Pancreas (tissue), 10 donors: ENCODE measurements at regions not wholly inside any gene's neighbourhood (a gene's known extent, or its start where the extent isn't known, plus 50 kb on each side); places are given as distances from the start of the nearest gene placed in this dataset.
"Not testable (repeated sequence)": the region's sequence is repeated elsewhere in the genome, so short reads cannot be mapped to it uniquely, and the experiment has no call there.

Source experiments
- ATAC-seq, 4 donors: fragments of 200-7000 bp; cut with Tn5 transposase; one replicate each; pipeline versions ENCODE4 v1.8.0 to v1.9.1; 2020; ENCODE audit warnings: mild to moderate bottlenecking in 4 of 4, moderate library complexity in 4 of 4
- DNase-seq, 6 donors: peaks; one replicate each; pipeline ENCODE4 v3.0.0-alpha.2; 2020
- FAIRE-seq: peaks from 2 replicates; lab custom pipeline; 2012; peaks lifted over from hg19 to GRCh38; lab: Jason Lieb, UNC
- H3K27ac ChIP-seq, 4 donors: fragments of 200-600 bp; sonication (generic); 1 replicate in 3 of 4; 2 replicates in 1 of 4; pipeline versions ENCODE4 v1.5.0 to v1.8.0; 2020
- H3K27me3 ChIP-seq, 4 donors: fragments of 200-600 bp; one replicate each; pipeline ENCODE4 v1.8.0; 2021
- H3K36me3 ChIP-seq, 3 donors: fragments of 200-600 bp; sonication (generic) in 1 of 3; one replicate each; pipeline versions ENCODE4 v1.5.0 to v1.8.0; 2020 to 2021
- H3K4me1 ChIP-seq, 3 donors: fragments of 200-600 bp; one replicate each; pipeline ENCODE4 v1.8.0; 2021
- H3K4me3 ChIP-seq, 4 donors: fragments of 200-600 bp; sonication (generic) in 2 of 4; one replicate each; pipeline versions ENCODE4 v1.5.0 to v1.8.0; 2020 to 2021
- H3K9me3 ChIP-seq, 4 donors: fragments of 200-600 bp; one replicate each; pipeline ENCODE4 v1.8.0; 2021
- CTCF ChIP-seq, 4 donors: fragments of 200-600 bp; sonication (generic) in 3 of 4; IDR thresholded peaks; one replicate each; pipeline versions ENCODE4 v1.5.0 to v1.8.0; 2021; ENCODE audit warnings: antibody characterized with exemption in 4 of 4
- WGBS, 2 donors: extraction: QIAGEN DNeasy Blood & Tissue Kit; methylation state at CpG; one replicate each; pipeline ENCODE4 v1.1.7; 2013; 5-methylcytosine and 5-hydroxymethylcytosine counted together
- intact Hi-C, 3 donors: fragments of 100-400 bp; cut with DNase I; formaldehyde crosslinking; loops; one replicate each; pipeline versions ENCODE4 v1.11.1 to v1.14.2; 2022
- donor health status: healthy with polysubstance abuse.
- donor health status: DM: no; HTN: no; CAD: no; lungs with moderate emphysema.
- donor health status: DM: no; HTN: no; CAD: no.
- donor health status: control.
- donor health status: control.
- donor health status: Bipolar disorder and iron deficiency.
- donor health status: DM: yes; HTN: yes; CAD: no.
- donor health status: DM: no; HTN: no; CAD: no.
- donor health status: DM: no; HTN: no; CAD: no.
- donor health status: DM: yes; HTN: yes; CAD: no.

- Histone ChIP-seq H3K27ac (no peak overlapping the region), H3K4me3 (no peak overlapping the region), H3K9me3 (no peaks in the 10 kb centered on the region), H3K27me3 (no peaks in the 10 kb centered on the region), H3K36me3 (no peaks in the 10 kb centered on the region), H3K4me1 (peaks cover 0 to 7% (median 0%) of the 10 kb centered on the region in 3 donors)
- no peak for TF ChIP-seq CTCF (IDR thresholded peaks at IDR 0.05)
- no peak for FAIRE-seq
- intact Hi-C loops, result no loop called here
- DNase-seq, result no peak
- no peak for ATAC-seq
- 35 to 46% methylated on average over 2 of the region's 2 CpGs for WGBS, 2 donors
Observed at GRCh38 chr2:187890690-187891089, 336.5 kb upstream of the TFPI start.

GRCh38 chr2:187900021-187900420 lies 345.8 kb upstream of the TFPI start:
- Histone ChIP-seq H3K27me3 (no peaks in the 10 kb centered on the region), H3K4me1 (no peaks in the 10 kb centered on the region), H3K4me3 (no peak overlapping the region), H3K36me3 (no peaks in the 10 kb centered on the region), H3K9me3 (no peaks in the 10 kb centered on the region), H3K27ac (no peak overlapping the region)
- intact Hi-C loops, result no loop called here
- DNase-seq (no peak), ATAC-seq (no peak), FAIRE-seq (no peak)
- no peak for TF ChIP-seq CTCF (IDR thresholded peaks at IDR 0.05)

- H3K4me3 ChIP-seq, result no peak overlapping the region
- WGBS, 2 donors, result 81 to 90% methylated on average over 3 of the region's 3 CpGs
- TF ChIP-seq CTCF (IDR thresholded peaks at IDR 0.05), result no peak
Observed at GRCh38 chr2:187906021-187906420, 351.8 kb upstream of the TFPI start.

GRCh38 chr2:187910922-187911321 lies 356.7 kb upstream of the TFPI start:
- FAIRE-seq, result peak; percentile 99
- no CpG with 5 or more reads among the region's 1 CpG for WGBS, 2 donors
- DNase-seq, H3K27me3 ChIP-seq, H3K36me3 ChIP-seq, ATAC-seq, H3K9me3 ChIP-seq, intact Hi-C loops, H3K27ac ChIP-seq, H3K4me3 ChIP-seq, H3K4me1 ChIP-seq: not testable (repeated sequence)

More at GRCh38 chr2:187906021-187906420, 351.8 kb upstream of the TFPI start:
- no peak for ATAC-seq
- intact Hi-C loops, result no loop called here
- no peak overlapping the region for H3K27ac ChIP-seq
- FAIRE-seq, result no peak
- H3K36me3 ChIP-seq, result no peaks in the 10 kb centered on the region
- peaks cover 0 to 5% (median 0%) of the 10 kb centered on the region in 3 donors for H3K4me1 ChIP-seq
- no peaks in the 10 kb centered on the region for H3K27me3 ChIP-seq
- DNase-seq, result no peak
- no peaks in the 10 kb centered on the region for H3K9me3 ChIP-seq

GRCh38 chr2:187912950-187913349 lies 358.7 kb upstream of the TFPI start:
- DNase-seq, result no peak
- Histone ChIP-seq H3K4me1 (peaks cover 0 to 5% (median 0%) of the 10 kb centered on the region in 3 donors), H3K9me3 (no peaks in the 10 kb centered on the region), H3K36me3 (no peaks in the 10 kb centered on the region), H3K27ac (no peak overlapping the region), H3K27me3 (no peaks in the 10 kb centered on the region), H3K4me3 (no peak overlapping the region)
- FAIRE-seq, result no peak
- intact Hi-C loops, result no loop called here
- no peak for ATAC-seq
- TF ChIP-seq CTCF (IDR thresholded peaks at IDR 0.05), result no peak

- no peak for TF ChIP-seq CTCF (IDR thresholded peaks at IDR 0.05)
- no peak for ATAC-seq
- H3K4me1 ChIP-seq, result peaks cover 0 to 10% (median 6%) of the 10 kb centered on the region in 3 donors
- intact Hi-C loops, result no loop called here
- H3K27ac ChIP-seq, result no peak overlapping the region
- WGBS, 2 donors, result 85 to 86% methylated on average over 4 of the region's 4 CpGs
- H3K27me3 ChIP-seq, result no peaks in the 10 kb centered on the region
- no peak for FAIRE-seq
- H3K4me3 ChIP-seq, result no peak overlapping the region
- no peaks in the 10 kb centered on the region for H3K9me3 ChIP-seq
- no peaks in the 10 kb centered on the region for H3K36me3 ChIP-seq
- no peak for DNase-seq
Observed at GRCh38 chr2:187915810-187916209, 361.6 kb upstream of the TFPI start.
